H54 (cell line): ENCODE measurements at regions not wholly inside any gene's neighbourhood (a gene's known extent, or its start where the extent isn't known, plus 50 kb on each side); places are given as distances from the start of the nearest gene placed in this dataset.

ENCODE experiments used
- DNase-seq: peaks from one replicate; pipeline ENCODE4 v3.0.0; 2011; ENCODE audit warnings: low spot score, mixed read lengths; ENCODE audit not compliant: insufficient read length
- FAIRE-seq: peaks from 3 replicates; lab custom pipeline; 2011; peaks lifted over from hg19 to GRCh38; lab: Jason Lieb, UNC
- POLR2A ChIP-seq: IDR thresholded peaks from 2 replicates; pipeline ENCODE4 v1.6.1; 2011; ENCODE audit warnings: low read depth, mild to moderate bottlenecking, low read length

- no peak for TF ChIP-seq POLR2A
- no peak for DNase-seq
- FAIRE-seq, result no peak
Measured at GRCh38 chr7:131616487-131617200, 60.2 kb upstream of the PODXL start.

GRCh38 chr7:131613909-131614308 is 57.5 kb upstream of the PODXL start:
- FAIRE-seq (no peak), DNase-seq (no peak)
- no peak for TF ChIP-seq POLR2A

DNA sequence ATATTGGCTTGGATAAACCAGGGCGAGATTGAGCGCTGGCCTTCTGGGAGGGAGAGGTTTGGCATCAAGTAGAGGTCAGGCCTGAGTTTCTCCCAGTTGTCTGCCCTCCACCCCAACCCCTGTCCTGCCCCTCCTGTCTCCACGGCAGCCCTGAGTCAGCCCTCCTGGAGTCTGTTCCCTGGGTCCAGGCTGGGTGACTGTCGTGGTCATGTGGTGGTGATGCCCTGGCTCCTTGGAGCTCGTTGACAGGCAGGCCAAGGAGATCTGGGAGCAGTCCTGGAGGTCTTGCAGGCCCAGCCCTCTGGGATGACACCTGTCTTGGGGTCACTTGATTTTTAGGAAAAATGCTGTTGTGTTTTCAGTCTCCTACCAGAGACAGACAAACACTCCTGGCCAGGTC is 53.6 kb upstream of the PODXL start:
- no peak for FAIRE-seq
- TF ChIP-seq POLR2A, result no peak
- no peak for DNase-seq

DNA sequence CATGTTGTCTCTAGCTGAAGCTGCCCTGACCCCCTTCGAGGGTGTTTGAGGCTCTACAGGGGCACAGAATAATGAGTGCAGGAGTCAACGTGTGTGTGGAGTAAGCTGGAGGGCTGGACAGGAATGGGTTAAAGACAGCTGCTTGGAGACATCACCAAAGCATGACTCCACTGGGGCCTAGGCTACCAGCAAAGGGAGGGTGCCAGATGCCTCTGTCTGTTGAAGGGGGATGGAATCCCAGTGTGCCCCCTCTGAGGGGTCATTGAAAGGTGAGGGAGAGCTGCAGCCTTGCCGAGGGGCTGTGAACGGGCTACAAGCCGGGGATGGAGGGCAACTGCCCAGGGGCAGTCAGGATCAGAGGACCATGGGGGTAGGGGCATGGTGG is 51.7 kb upstream of the PODXL start:
- no peak for DNase-seq
- no peak for TF ChIP-seq POLR2A
- FAIRE-seq, result no peak

GRCh38 chr7:131607291-131608115 is 51.1 kb upstream of the PODXL start:
- DNase-seq, result no peak
- no peak for FAIRE-seq
- TF ChIP-seq POLR2A, result no peak

DNA sequence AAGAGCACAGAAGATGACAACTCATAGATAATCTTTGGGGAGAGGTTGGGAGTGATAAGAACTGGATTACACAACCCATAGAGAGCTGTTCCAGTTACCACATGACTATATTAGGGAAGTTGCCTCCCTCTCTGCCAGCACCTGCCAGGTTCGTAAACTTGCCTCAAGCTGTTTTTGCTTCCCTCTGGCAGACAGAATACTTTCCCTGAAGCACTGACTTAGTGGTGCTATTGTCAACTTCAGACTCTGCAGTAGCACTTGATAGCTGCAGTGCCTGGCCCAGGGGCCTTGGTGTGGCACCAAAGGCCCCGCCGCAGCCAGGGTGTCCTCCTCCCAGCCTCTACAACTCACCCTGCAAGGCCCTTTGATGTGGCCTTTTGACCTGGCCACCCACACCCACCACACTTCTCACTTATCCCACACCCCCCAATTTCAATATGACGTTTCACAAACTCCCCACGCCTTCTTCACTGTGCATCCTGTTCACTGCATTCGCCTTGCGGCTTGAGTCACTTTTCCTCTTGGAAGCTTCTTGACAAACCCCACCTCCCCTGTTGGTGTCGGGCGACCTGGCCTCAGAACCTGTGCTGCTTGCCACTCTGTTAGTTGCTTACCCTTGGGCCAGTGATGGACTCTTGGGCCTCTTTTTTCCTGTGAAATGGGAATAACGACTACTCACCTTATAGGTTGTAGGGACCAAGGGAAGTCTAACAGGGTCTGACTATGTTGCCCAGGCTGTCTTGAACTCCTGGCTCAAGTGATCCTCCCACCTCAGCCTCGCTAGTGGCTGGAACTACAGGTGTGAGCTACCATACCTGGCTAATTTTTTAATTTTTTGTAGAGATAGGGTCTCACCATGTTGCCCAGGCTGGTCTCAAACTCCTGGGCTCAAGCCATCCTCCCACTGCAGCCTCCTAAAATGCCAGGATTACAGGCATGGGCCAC is 50.2 kb upstream of the PODXL start:
- FAIRE-seq, result no peak
- DNase-seq, result no peak
- no peak for TF ChIP-seq POLR2A
